Mesendoderm (in vitro differentiated cells): ENCODE measurements at regions not wholly inside any gene's neighbourhood (a gene's known extent, or its start where the extent isn't known, plus 50 kb on each side); places are given as distances from the start of the nearest gene placed in this dataset.

Experiments
- DNase-seq: peaks from one replicate; pipeline ENCODE4 v3.0.0; 2013
- H2AK5ac ChIP-seq: 2 replicates; pipeline ENCODE4 v1.6.1; 2013; ENCODE audit warnings: low read length, inconsistent platforms
- H2BK120ac ChIP-seq: 2 replicates; pipeline ENCODE4 v1.6.1; 2013; ENCODE audit warnings: low read depth, mild to moderate bottlenecking, low read length, moderate library complexity, mixed read lengths
- H2BK15ac ChIP-seq: replicated peaks from 2 replicates; pipeline ENCODE4 v1.6.1; 2013; ENCODE audit warnings: low read depth, mild to moderate bottlenecking, moderate library complexity
- H2BK5ac ChIP-seq: 2 replicates; pipeline ENCODE4 v1.6.1; 2013; ENCODE audit warnings: low read length, inconsistent platforms
- H3K18ac ChIP-seq: 2 replicates; pipeline ENCODE4 v1.6.1; 2013; ENCODE audit warnings: mild to moderate bottlenecking, low read length, mixed read lengths
- H3K23ac ChIP-seq: one replicate; pipeline ENCODE4 v1.6.1; 2013; ENCODE audit warnings: low read length
- H3K27ac ChIP-seq: 2 replicates; pipeline ENCODE4 v1.5.1; 2013; ENCODE audit warnings: low read depth, mild to moderate bottlenecking, inconsistent platforms, low read length, moderate library complexity
- H3K27me3 ChIP-seq: 2 replicates; pipeline ENCODE4 v1.6.1; 2013; ENCODE audit warnings: low read length, control low read depth, mild to moderate bottlenecking, inconsistent platforms; ENCODE audit not compliant: insufficient read depth, poor library complexity
- H3K36me3 ChIP-seq: 2 replicates; pipeline ENCODE4 v1.6.1; 2013; ENCODE audit warnings: low read length, inconsistent platforms; ENCODE audit not compliant: control insufficient read depth, insufficient read depth
- H3K4ac ChIP-seq: one replicate; pipeline ENCODE4 v1.6.1; 2013; ENCODE audit warnings: low read depth, mild to moderate bottlenecking, low read length, moderate library complexity
- H3K4me1 ChIP-seq: 2 replicates; pipeline ENCODE4 v1.6.1; 2013; ENCODE audit warnings: low read depth, low read length, inconsistent platforms; ENCODE audit not compliant: control insufficient read depth
- H3K4me2 ChIP-seq: 2 replicates; pipeline ENCODE4 v1.6.1; 2013; ENCODE audit warnings: low read length
- H3K4me3 ChIP-seq: 2 replicates; pipeline ENCODE4 v1.5.1; 2013; ENCODE audit warnings: mild to moderate bottlenecking, low read length
- H3K56ac ChIP-seq: one replicate; pipeline ENCODE4 v1.6.1; 2013; ENCODE audit warnings: low read length
- H3K79me1 ChIP-seq: 2 replicates; pipeline ENCODE4 v1.6.1; 2013; ENCODE audit warnings: low read length, inconsistent platforms
- H3K79me2 ChIP-seq: 2 replicates; pipeline ENCODE4 v1.6.1; 2013; ENCODE audit warnings: mild to moderate bottlenecking, low read length; ENCODE audit not compliant: control insufficient read depth, insufficient read depth
- H3K9ac ChIP-seq: 2 replicates; pipeline ENCODE4 v1.6.1; 2013; ENCODE audit warnings: low read length, inconsistent platforms
- H4K5ac ChIP-seq: one replicate; pipeline ENCODE4 v1.6.1; 2013; ENCODE audit warnings: low read length
- H4K8ac ChIP-seq: one replicate; pipeline ENCODE4 v1.6.1; 2013; ENCODE audit warnings: low read depth, mild to moderate bottlenecking, control low read depth, low read length, moderate library complexity
- WGBS: extraction: QIAGEN DNeasy Blood & Tissue Kit; methylation state at CpG from one replicate; pipeline ENCODE4 v1.1.7; 2013; ENCODE audit warnings: low lambda C conversion rate, missing lambda C conversion rate; ENCODE audit not compliant: insufficient coverage; ENCODE audit errors: extremely low coverage; 5-methylcytosine and 5-hydroxymethylcytosine counted together

DNA sequence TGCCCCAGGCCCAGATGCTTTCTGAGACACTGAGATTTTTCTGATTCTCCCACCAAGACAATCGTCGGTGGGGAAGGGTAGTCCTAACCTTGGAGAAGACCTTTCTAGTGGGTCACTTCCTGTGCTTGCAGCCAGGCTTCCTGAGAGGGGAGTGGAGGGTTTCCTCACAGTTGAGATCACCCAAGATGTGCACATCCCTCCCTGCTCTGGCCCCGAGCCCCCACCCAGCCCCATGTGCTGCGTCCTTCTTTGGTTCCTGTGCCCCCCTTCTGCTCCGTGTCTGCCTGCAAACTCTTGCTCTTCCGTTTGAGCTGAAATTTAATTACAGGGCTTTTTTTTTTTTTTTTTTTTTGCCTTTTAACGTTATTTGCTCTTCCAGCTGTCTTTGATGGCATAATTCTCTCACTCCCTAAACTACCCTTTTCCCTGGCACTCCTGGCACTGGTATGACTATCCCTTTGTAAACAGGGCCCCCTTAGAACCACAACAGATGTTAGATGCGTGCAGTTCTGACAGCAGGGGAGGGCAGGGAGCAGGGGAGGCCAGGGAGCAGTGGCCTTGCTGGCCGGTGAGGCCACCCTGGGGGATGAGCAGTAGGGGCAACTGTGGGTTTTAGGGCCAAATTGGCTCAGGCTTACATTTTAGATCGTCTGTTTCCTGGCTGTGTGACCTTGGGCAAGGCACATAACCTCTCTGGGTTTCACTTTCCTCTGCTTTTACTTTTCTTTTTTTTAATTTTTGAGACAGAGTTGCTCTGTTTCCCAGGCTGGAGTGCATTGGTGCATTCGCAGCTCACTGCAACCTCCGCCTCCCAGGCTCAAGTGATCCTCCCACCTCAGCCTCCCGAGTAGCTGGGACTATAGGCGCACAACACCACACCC is 144.5 kb downstream of the PHETA1 start:
- H4K8ac ChIP-seq = no peak overlapping the region
- H3K79me2 ChIP-seq = no peaks in the 10 kb centered on the region
- WGBS = no CpG with 5 or more reads among the region's 14 CpGs
- H2BK120ac ChIP-seq = no peak overlapping the region
- H3K27me3 ChIP-seq = no peaks in the 10 kb centered on the region
- no peak overlapping the region for H3K27ac ChIP-seq
- H3K4ac ChIP-seq = no peak overlapping the region
- no peak overlapping the region for H2BK15ac ChIP-seq
- no peak overlapping the region for H3K56ac ChIP-seq
- H2AK5ac ChIP-seq = no peak overlapping the region
- no peak overlapping the region for H3K18ac ChIP-seq
- H3K4me3 ChIP-seq = no peak overlapping the region
- H4K5ac ChIP-seq = no peak overlapping the region
- no peak overlapping the region for H3K4me2 ChIP-seq
- no peak for DNase-seq
- no peak overlapping the region for H3K9ac ChIP-seq
- H3K79me1 ChIP-seq = no peaks in the 10 kb centered on the region
- no peak overlapping the region for H2BK5ac ChIP-seq
- no peak overlapping the region for H3K23ac ChIP-seq
- H3K4me1 ChIP-seq = no peaks in the 10 kb centered on the region
- H3K36me3 ChIP-seq = no peaks in the 10 kb centered on the region

GRCh38 chr12:111222523-111222922 is 146.4 kb downstream of the PHETA1 start:
- no peak overlapping the region for H2BK5ac ChIP-seq

GRCh38 chr12:111222027-111222414 is 146.9 kb downstream of the PHETA1 start:
- no peaks in the 10 kb centered on the region for H3K79me1 ChIP-seq
- H4K5ac ChIP-seq = no peak overlapping the region
- no peak overlapping the region for H2BK15ac ChIP-seq
- no peaks in the 10 kb centered on the region for H3K27me3 ChIP-seq
- no peak overlapping the region for H3K4me2 ChIP-seq
- H3K56ac ChIP-seq = no peak overlapping the region
- H4K8ac ChIP-seq = no peak overlapping the region
- no CpG with 5 or more reads among the region's 6 CpGs for WGBS
- H3K4me3 ChIP-seq = no peak overlapping the region
- H3K4ac ChIP-seq = no peak overlapping the region
- H3K23ac ChIP-seq = no peak overlapping the region
- no peak overlapping the region for H2BK5ac ChIP-seq
- H2BK120ac ChIP-seq = no peak overlapping the region
- no peak overlapping the region for H3K27ac ChIP-seq
- H2AK5ac ChIP-seq = no peak overlapping the region
- H3K9ac ChIP-seq = no peak overlapping the region
- DNase-seq = no peak
- no peaks in the 10 kb centered on the region for H3K36me3 ChIP-seq
- H3K18ac ChIP-seq = no peak overlapping the region
- no peaks in the 10 kb centered on the region for H3K4me1 ChIP-seq
- no peaks in the 10 kb centered on the region for H3K79me2 ChIP-seq

More at GRCh38 chr12:111222523-111222922, 146.4 kb downstream of the PHETA1 start:
- no peaks in the 10 kb centered on the region for H3K79me2 ChIP-seq
- H2BK120ac ChIP-seq = no peak overlapping the region
- no peak overlapping the region for H3K4ac ChIP-seq
- H3K4me1 ChIP-seq = no peaks in the 10 kb centered on the region
- no peak overlapping the region for H3K27ac ChIP-seq
- H3K18ac ChIP-seq = no peak overlapping the region
- no peak overlapping the region for H3K4me2 ChIP-seq
- no peak overlapping the region for H3K9ac ChIP-seq
- H2BK15ac ChIP-seq = no peak overlapping the region
- H3K27me3 ChIP-seq = no peaks in the 10 kb centered on the region
- no peak overlapping the region for H3K56ac ChIP-seq
- H3K4me3 ChIP-seq = no peak overlapping the region
- no peak overlapping the region for H4K5ac ChIP-seq
- no peak overlapping the region for H3K23ac ChIP-seq
- H3K79me1 ChIP-seq = no peaks in the 10 kb centered on the region
- DNase-seq = no peak
- H2AK5ac ChIP-seq = no peak overlapping the region
- H4K8ac ChIP-seq = no peak overlapping the region
- WGBS = no CpG with 5 or more reads among the region's 4 CpGs
- no peaks in the 10 kb centered on the region for H3K36me3 ChIP-seq

- no peak overlapping the region for H2BK120ac ChIP-seq
- H3K36me3 ChIP-seq = no peaks in the 10 kb centered on the region
- no peak overlapping the region for H3K4me2 ChIP-seq
- no peak for DNase-seq
- no peak overlapping the region for H3K9ac ChIP-seq
- H2AK5ac ChIP-seq = no peak overlapping the region
- H3K23ac ChIP-seq = no peak overlapping the region
- H2BK15ac ChIP-seq = no peak overlapping the region
- H3K27me3 ChIP-seq = no peaks in the 10 kb centered on the region
- H3K4me1 ChIP-seq = no peaks in the 10 kb centered on the region
- H3K56ac ChIP-seq = no peak overlapping the region
- H3K79me1 ChIP-seq = no peaks in the 10 kb centered on the region
- no peak overlapping the region for H2BK5ac ChIP-seq
- H4K5ac ChIP-seq = no peak overlapping the region
- H3K4ac ChIP-seq = no peak overlapping the region
- H3K4me3 ChIP-seq = no peak overlapping the region
- H4K8ac ChIP-seq = no peak overlapping the region
- H3K18ac ChIP-seq = no peak overlapping the region
- H3K79me2 ChIP-seq = no peaks in the 10 kb centered on the region
- no peak overlapping the region for H3K27ac ChIP-seq
- no CpG with 5 or more reads among the region's 14 CpGs for WGBS
These were observed 147.6 kb downstream of the PHETA1 start for GRCh38 chr12:111221062-111222026.

DNA sequence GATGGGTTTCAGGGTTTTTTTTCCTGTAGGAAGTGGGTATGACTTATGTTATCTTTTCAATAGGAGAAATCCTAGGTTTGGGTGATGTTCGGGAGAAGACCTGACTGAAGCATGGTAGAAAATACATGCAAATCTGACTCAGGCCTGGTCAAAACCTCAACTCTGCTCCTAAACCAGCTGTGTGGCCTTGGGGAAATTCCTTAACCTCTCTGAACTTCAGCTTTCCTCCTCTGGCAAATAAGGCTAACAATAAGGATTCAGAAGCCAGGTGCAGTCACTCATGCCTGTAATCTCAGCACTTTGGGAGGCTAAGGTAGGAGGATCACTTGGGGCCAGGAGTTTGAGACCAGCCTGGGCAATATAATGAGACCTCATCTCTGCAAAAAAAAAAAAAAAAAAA is 148.5 kb downstream of the PHETA1 start:
- Histone ChIP-seq H3K27ac (no peak overlapping the region), H3K4me3 (no peak overlapping the region), H2BK15ac (no peak overlapping the region), H3K18ac (no peak overlapping the region), H3K4me1 (no peaks in the 10 kb centered on the region), H3K79me2 (no peaks in the 10 kb centered on the region), H3K23ac (no peak overlapping the region), H4K5ac (no peak overlapping the region), H3K36me3 (no peaks in the 10 kb centered on the region), H2AK5ac (no peak overlapping the region), H3K27me3 (no peaks in the 10 kb centered on the region), H3K56ac (no peak overlapping the region), H3K4ac (no peak overlapping the region), H3K9ac (no peak overlapping the region), H2BK5ac (no peak overlapping the region), H2BK120ac (no peak overlapping the region), H3K4me2 (no peak overlapping the region), H3K79me1 (no peaks in the 10 kb centered on the region), H4K8ac (no peak overlapping the region)
- DNase-seq = no peak
- no CpG with 5 or more reads among the region's 1 CpG for WGBS
